ENCODE measurements at regions not wholly inside any gene's neighbourhood (a gene's known extent, or its start where the extent isn't known, plus 50 kb on each side); places are given as distances from the start of the nearest gene placed in this dataset.

DNA sequence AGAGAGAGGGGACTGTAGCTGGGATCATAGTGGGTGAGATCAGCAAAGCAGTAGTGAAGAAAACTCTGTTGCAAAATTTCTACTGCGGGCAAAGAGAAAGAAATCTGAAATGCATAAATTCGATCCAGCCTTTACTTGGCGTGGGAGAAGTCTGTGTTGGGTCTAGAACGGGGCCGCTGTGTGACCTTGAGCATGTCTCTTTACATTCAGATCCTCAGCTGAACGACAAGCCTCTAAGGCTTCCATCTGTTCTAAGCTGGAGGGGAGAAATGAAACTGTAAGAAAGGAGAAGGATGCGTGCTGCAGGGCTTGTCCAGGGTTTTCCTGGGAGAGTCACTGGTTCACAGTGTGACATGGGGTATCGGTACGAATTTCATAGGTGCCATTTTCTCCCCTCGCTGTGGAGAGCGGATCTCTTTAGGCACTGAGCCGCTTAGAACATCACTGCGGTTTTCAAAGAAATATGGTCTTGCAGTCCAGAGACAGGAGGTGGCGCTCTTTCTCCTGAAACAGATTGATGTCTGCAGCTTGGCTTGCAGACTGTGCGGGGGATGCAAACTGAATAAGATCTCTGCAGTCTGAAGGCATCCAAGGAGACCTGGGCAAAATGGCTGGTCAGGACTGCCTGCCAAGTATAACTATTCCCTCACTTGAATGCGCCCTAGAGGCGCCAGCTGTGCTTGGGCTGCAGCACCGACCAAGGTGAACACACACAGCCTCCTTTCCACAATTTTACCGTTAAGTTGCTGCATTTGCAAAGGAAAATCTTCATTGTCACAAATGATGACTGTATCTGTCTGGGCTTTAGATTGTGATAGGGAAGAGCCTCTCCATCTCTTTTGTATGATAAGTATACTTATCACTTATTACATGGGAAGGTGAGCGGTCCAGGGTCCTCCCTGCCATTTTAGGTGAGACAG lies 104.1 kb downstream of the XCL2 start:
- no peak for TF ChIP-seq POLR2A (IDR thresholded peaks at IDR 0.05)
- TF ChIP-seq, protein P1, sequence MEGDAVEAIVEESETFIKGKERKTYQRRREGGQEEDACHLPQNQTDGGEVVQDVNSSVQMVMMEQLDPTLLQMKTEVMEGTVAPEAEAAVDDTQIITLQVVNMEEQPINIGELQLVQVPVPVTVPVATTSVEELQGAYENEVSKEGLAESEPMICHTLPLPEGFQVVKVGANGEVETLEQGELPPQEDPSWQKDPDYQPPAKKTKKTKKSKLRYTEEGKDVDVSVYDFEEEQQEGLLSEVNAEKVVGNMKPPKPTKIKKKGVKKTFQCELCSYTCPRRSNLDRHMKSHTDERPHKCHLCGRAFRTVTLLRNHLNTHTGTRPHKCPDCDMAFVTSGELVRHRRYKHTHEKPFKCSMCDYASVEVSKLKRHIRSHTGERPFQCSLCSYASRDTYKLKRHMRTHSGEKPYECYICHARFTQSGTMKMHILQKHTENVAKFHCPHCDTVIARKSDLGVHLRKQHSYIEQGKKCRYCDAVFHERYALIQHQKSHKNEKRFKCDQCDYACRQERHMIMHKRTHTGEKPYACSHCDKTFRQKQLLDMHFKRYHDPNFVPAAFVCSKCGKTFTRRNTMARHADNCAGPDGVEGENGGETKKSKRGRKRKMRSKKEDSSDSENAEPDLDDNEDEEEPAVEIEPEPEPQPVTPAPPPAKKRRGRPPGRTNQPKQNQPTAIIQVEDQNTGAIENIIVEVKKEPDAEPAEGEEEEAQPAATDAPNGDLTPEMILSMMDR (IDR thresholded peaks at IDR 0.05), result peak; percentile 48 to 84 (median 80)
- H3K4me3 ChIP-seq, result no peak overlapping the region
- ATAC-seq, result peak; percentile 77

DNA sequence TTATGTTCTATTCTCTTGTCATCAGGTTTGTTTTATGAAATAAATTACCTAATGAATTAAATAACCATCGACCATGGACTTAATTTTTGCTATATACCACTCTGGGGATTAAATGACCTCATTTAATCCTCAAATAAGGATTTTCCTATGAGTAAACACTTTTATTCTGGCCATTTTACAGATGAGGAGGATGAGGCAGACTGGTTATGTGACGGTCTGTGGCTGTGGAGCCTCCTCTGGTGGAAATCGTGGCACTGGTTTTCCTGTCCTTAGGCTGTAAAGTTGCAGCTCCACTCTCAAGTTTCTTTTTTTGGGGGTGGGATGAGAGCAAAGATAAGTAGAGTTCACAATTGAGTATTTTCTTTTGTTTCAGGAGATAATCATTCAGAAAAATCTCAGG lies 105.2 kb downstream of the XCL2 start:
- Histone ChIP-seq H3K4me1 (no peaks in the 10 kb centered on the region), H3K9me3 (no peaks in the 10 kb centered on the region), H3K27ac (no peak overlapping the region), H3K27me3 (no peaks in the 10 kb centered on the region), H3K4me3 (no peak overlapping the region), H3K36me3 (replicated peaks in 1 of 2; ENCODE audit: insufficient read depth in 1 of 2, low read depth in 2 of 2) (no peaks in the 10 kb centered on the region)
- WGBS, 2 donors, result 68 to 69% methylated on average over 3 of the region's 3 CpGs
- no peak for DNase-seq
- no peak for ATAC-seq
- intact Hi-C loops (cut with DNase I), result no loop called here
- no peak for TF ChIP-seq POLR2A (IDR thresholded peaks at IDR 0.05)
- TF ChIP-seq, protein P1 (IDR thresholded peaks at IDR 0.05), result no peak

More for the DNA sequence above, 104.1 kb downstream of the XCL2 start:
- Histone ChIP-seq H3K36me3 (replicated peaks in 1 of 2; ENCODE audit: insufficient read depth in 1 of 2, low read depth in 2 of 2) (no peaks in the 10 kb centered on the region), H3K9me3 (no peaks in the 10 kb centered on the region), H3K27ac (no peak overlapping the region), H3K4me1 (no peaks in the 10 kb centered on the region), H3K27me3 (no peaks in the 10 kb centered on the region)
- intact Hi-C loops (cut with DNase I), result no loop called here
- 25 to 27% methylated on average over 18 to 20 of the region's 20 CpGs for WGBS, 2 donors
- DNase-seq, result peak; percentile 73 to 84 (median 78)

DNA sequence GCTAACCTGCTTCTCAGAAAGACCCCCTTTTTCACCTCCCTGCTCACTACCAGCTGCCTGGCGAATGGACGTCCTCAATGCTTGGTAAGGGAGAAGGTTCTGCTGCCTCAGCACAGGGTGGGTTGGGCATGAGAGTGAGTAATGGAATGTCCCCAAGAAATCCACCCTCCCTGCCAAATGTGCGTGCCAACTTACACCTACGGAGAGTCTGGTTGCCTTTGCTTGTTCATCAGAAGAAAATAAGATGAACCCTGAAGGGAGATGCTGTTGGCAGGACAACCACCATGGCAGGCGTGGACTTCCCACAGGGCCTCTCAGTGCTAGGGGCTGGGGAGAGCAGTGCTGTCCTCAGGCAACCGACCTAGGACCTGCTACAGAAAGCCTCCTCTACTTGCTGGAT lies 106.0 kb downstream of the XCL2 start:
- Histone ChIP-seq H3K4me1 (no peaks in the 10 kb centered on the region), H3K27me3 (no peaks in the 10 kb centered on the region), H3K9me3 (no peaks in the 10 kb centered on the region), H3K36me3 (replicated peaks in 1 of 2; ENCODE audit: insufficient read depth in 1 of 2, low read depth in 2 of 2) (no peaks in the 10 kb centered on the region), H3K4me3 (no peak overlapping the region), H3K27ac (no peak overlapping the region)
- WGBS, 2 donors, result 66 to 85% methylated on average over 6 of the region's 6 CpGs
- ATAC-seq (no peak), DNase-seq (no peak)
- no peak for TF ChIP-seq POLR2A (IDR thresholded peaks at IDR 0.05)
- TF ChIP-seq, protein P1 (IDR thresholded peaks at IDR 0.05), result no peak
- intact Hi-C loops (cut with DNase I), result no loop called here

DNA sequence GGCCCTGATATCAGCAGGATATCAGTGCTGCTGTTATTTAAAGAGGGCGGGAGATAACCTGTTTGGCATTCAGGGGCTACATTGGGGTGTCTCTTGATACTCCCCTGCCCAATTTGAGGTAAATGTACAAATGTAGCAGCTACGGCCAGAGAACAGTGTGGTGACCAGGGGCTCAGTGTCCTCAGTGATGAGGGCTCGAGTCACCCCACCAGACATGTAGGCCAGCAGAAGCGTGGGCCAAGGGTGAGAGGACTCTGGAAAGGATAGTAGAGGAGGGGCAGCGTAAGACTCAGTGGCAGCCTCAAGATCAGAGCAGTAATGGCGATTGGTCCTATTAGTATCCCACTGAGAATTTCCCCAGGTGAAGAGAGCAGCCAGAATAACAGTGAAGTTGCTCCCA lies 108.4 kb downstream of the XCL2 start:
- H3K36me3 ChIP-seq (replicated peaks in 1 of 2; ENCODE audit: insufficient read depth in 1 of 2, low read depth in 2 of 2), result no peaks in the 10 kb centered on the region
- H3K27me3 ChIP-seq, result no peaks in the 10 kb centered on the region
- ATAC-seq, result no peak
- H3K4me3 ChIP-seq, result no peak overlapping the region
- intact Hi-C loops (cut with DNase I), result no loop called here
- H3K27ac ChIP-seq, result no peak overlapping the region
- H3K9me3 ChIP-seq, result no peaks in the 10 kb centered on the region
- no peak for TF ChIP-seq POLR2A (IDR thresholded peaks at IDR 0.05)
- TF ChIP-seq, protein P1 (IDR thresholded peaks at IDR 0.05), result no peak
- DNase-seq, result no peak
- no peaks in the 10 kb centered on the region for H3K4me1 ChIP-seq
- WGBS, 2 donors, result 73% methylated on average over 6 of the region's 6 CpGs

DNA sequence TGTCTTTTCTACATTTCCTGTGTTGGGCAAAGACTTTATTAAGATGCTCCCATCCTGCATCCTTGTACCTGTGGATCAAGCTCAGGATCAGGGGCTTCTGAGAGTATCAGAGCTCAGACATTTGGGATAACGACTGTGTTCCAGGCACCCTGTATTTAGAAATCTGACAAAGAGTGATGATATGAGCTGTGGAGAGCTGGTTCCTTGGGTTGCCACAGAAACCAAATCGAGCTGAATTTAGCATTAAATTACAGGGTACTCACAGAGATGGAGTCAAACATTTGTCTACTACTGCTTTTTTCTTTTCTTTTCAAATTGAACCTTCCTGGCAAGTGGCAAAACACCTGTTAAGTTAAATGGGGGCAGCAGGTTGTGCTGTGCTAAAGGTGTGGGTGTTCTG lies 110.6 kb downstream of the XCL2 start:
- no peak for ATAC-seq

More for the DNA sequence above, 110.6 kb downstream of the XCL2 start:
- DNase-seq, result no peak
- Histone ChIP-seq H3K27me3 (no peaks in the 10 kb centered on the region), H3K9me3 (no peaks in the 10 kb centered on the region), H3K36me3 (replicated peaks in 1 of 2; ENCODE audit: insufficient read depth in 1 of 2, low read depth in 2 of 2) (no peaks in the 10 kb centered on the region), H3K4me3 (no peak overlapping the region), H3K27ac (no peak overlapping the region), H3K4me1 (no peaks in the 10 kb centered on the region)
- 59 to 75% methylated on average over 2 of the region's 2 CpGs for WGBS, 2 donors
- intact Hi-C loops (cut with DNase I), result no loop called here
- no peak for TF ChIP-seq POLR2A (IDR thresholded peaks at IDR 0.05)
- TF ChIP-seq, protein P1 (IDR thresholded peaks at IDR 0.05), result no peak
